ENCODE measurements at regions not wholly inside any gene's neighbourhood (a gene's known extent, or its start where the extent isn't known, plus 50 kb on each side); places are given as distances from the start of the nearest gene placed in this dataset.

- no peak for TF ChIP-seq REST (IDR thresholded peaks at IDR 0.05; ENCODE audit: insufficient read depth in 1 of 2, low read depth in 2 of 2, low read length in 2 of 2)
- TF ChIP-seq TAF1 (IDR thresholded peaks at IDR 0.05; ENCODE audit: borderline replicate concordance, insufficient read depth, low read length): no peak
- no peak for TF ChIP-seq POLR2AphosphoS5 (IDR thresholded peaks at IDR 0.05; ENCODE audit: low read depth, low read length)
- no peak for TF ChIP-seq SIN3A (IDR thresholded peaks at IDR 0.05; ENCODE audit: borderline replicate concordance, insufficient read depth, low read length)
Observed at GRCh38 chr5:34459908-34460307, 196.2 kb upstream of the RAI14 start.
